ENCODE measurements at regions not wholly inside any gene's neighbourhood (a gene's known extent, or its start where the extent isn't known, plus 50 kb on each side); places are given as distances from the start of the nearest gene placed in this dataset.

DNA sequence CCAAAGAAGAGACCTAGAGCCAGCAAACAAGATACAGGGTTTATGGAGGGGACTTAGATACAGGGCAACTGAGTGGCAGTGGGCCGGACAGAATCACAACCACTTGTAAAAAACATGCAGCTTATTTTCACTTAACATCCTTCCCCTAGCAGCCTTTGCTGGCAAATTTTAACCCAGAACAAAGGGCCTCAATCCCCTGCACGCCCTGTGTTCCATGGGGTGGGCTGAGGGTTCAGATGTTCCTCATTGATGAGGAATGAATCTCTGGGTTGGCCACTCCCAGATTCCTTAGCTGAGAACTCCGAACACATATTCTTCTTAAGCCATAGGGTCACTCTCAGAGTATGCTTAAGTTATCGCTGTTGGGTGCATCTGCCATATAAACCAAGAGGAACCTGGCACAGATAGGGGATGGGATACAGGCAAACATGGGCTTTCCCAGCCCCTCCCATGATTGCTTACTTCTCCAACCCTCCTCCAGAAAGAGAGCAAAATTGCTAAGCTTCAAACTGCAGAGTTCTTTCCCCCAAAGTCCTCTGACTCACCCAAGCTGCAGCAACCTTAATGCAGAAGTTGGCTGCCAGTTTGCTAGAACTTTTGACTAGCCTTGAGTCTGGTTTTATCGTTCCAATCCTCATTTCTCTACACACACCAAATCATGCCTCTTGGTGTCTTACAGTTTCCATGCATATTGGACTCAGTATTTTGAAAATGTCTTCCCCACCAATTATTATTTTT, 146.9 kb downstream of the CD47 start:
- no peak for DNase-seq (ENCODE audit: low read depth in 4 of 4, low spot score in 3 of 4)

DNA sequence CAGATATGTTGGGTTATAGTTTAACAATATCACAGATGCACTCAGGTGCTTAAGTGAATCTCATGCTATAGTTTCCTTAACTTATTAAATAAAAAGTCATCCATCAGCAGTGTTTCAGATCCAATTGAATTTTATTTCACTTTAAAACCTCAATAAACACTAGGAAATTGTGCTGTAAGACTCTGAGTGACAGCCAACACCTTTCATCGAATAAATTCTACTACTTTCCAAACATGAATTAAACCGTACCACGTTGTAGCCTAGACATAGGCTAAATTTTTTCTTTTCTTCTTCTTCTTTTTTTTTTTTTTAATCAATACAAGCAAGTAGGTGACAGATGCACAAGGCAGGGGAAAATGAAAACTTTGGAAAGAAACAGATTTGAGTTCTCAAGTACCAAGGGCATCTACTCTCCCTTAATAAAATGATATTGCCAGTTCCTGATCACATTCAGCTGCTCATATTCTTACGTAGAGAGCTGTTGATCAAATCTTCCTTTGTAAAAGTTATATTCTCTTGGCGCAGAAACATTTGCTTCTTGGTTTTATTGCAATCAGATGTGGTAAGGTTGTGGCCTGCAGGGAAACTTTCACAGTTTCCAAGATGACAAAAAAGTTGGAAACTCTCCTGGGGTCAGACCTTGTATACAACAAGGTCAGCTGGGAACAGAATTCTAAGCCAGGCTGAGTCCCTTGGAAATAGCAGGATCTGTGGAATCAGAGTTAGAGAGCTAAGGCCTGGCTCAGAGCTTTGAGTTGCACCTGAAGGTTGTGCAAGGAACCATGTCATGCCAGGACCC, 147.7 kb downstream of the CD47 start:
- no peak for DNase-seq (ENCODE audit: low read depth in 4 of 4, low spot score in 3 of 4)

DNA sequence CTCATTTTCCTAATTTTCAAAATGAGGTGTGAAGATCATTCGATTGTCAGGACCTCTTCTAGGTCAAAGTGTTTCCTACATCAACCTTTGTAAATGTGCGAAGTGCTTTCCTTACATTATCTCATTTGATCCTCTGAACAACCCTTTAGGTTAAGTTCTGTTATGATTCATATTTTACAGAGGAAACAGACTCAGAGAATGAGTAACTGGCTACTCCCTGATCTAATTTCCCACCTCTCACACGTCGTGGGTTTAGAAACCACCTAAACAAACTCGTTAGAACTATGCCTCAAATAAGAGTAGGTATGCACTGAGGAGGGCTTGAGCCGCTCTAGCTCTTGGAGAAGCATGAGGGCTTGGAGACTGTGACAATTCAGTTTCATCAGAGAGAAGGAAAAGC, 148.6 kb downstream of the CD47 start:
- DNase-seq (ENCODE audit: low read depth in 4 of 4, low spot score in 3 of 4) = no peak

DNA sequence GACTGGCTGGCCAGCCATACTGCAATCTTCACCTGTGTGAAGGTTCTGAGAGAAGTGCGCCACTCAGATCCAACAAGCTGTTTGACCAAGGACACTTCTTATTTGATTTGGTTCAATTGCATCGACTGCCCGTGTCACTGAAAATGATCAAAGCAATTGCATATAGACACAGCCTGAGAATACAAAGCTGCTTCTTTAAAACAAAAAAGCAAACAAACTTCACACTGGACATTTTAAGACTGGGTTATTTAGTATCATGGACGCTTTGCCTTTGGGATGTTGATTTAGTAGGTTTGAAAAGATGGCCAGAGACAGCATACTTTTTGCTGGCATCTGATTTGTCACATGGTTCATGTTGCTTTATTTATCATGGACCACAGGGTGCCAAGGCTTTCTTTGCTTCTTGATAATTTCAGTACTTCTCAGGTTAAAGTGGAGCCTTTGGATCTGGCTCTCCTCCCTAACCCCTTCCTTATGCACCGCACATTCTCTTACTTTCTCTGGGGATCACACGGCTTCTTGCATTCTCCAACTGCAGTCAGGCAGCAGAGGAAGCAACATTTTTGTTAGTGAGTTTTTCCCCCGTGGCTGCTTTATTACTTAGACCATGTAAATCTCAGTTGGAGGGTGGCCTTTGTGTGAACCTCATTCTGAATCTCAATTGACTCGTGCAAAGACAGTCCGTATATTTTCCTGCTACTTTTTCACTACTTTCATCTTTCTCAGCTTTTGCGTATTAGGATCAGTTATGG, 151.0 kb downstream of the CD47 start:
- DNase-seq (ENCODE audit: low read depth in 4 of 4, low spot score in 3 of 4) = no peak

DNA sequence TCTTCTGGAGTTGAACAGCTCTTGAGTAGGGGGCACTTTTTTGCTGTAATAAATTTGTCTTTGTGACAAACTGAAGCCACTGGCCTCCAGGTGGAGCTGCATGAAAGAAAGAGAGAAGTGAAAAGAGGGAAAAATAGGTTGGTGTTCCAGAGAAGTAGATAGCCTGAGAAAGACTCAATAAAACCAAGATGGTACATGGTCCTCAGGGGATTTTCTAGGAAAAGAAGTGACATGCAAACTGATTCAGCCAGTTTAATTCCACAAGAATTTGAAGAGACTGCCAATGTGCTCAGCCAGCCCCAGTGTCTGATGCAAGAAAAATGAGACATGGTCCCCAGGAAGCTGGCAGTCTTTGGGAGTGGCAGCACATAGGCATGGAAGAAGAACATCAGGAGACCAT, 152.7 kb downstream of the CD47 start:
- no peak for DNase-seq (ENCODE audit: low read depth in 4 of 4, low spot score in 3 of 4)

DNA sequence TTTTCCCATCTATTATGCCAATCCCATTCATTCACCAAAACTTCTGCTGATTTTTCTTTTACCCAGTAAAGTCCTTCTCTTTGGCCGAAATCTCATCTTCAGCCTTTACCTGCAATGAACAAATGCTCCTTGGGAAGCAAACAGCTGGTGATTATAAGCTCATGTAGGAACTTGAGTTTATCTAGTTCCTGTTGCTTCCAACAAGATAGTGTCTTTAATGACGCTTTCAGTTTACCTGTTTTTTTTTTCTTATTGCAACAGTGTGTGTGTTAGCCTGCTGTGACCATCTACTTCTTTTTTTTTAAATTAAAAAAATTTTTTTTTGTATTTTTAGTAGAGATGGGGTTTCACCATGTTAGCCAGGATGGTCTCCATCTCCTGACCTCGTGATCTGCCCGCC, 156.0 kb downstream of the CD47 start:
- no peak for DNase-seq (ENCODE audit: low read depth in 4 of 4, low spot score in 3 of 4)

DNA sequence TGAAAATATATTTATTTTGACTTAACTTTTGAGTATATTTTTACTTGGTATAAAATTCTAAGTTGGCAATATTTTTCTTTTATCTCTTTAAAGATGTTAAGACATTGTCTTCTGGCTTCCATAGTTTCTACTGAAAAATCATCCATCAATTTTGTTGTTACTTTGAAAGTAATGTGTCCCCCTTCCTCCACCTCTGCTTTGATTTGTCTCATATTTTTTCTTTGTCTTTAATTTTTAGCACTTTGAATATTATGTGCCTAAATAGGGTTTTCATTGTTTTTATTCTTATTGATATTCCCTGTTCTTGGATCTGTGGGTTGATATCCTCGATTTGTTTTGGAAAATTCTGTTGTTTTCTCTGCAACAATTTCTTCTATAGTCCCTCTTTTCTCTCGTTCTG, 157.4 kb downstream of the CD47 start:
- no peak for DNase-seq (ENCODE audit: low read depth in 4 of 4, low spot score in 3 of 4)

DNA sequence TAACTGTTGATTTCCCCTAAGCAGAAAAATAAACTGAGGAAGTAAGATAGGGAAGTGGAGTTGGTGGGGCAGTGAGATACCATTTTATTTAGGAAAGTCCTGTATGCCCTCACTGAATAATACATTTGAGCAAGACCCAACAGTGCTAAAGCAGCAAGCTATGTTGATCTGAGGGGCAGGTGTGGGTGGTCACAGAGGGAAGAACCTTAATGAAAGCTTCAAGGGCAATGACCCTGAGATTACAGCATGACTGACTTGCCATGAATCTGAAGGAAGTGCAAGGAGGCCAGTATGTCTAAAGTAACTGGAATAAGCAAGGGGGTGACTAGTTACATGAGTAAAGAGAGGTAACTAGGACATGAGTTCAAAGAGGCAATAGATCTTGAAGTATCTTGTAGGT, 159.5 kb downstream of the CD47 start:
- DNase-seq (ENCODE audit: low read depth in 4 of 4, low spot score in 3 of 4) = no peak

DNA sequence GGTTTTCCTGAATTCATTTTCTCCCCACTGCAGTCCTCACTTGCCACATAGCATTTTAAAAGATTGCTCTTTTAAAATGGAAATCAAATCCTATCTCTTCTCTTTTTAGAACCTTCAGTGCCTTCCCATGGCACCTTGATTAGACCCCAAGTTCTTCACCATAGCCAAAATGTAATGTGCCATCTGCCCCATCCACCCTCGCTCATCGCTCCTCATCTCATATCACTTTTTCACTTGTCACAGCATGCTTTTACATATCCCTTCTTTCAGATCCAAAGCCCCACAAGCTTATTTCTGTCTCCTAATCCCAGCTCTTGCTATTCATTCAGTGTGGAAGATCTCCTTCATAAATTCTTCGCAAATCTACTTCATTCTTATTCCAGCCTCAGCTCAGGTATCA, 161.7 kb downstream of the CD47 start:
- no peak for DNase-seq (ENCODE audit: low read depth in 4 of 4, low spot score in 3 of 4)

DNA sequence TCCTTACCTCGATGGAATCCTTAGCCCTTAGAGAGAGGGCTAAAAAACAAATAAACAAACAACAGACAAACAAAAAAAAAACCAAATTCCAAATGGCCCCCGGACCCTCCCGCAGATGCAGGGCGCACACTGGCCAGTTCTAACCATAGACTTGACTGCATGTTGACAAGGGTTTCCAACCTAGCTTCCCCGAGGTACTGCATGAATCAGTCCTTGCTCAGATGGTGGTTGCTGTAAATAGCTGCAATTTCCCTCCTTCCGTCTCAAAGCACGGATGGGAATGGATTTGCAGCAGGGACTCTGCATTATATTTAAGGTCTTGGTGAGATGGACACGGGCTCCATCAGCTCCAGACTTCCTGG, 162.8 kb downstream of the CD47 start:
- DNase-seq (ENCODE audit: low read depth in 4 of 4, low spot score in 3 of 4) = peak in 2 of 4 donors; percentile 12 to 19

DNA sequence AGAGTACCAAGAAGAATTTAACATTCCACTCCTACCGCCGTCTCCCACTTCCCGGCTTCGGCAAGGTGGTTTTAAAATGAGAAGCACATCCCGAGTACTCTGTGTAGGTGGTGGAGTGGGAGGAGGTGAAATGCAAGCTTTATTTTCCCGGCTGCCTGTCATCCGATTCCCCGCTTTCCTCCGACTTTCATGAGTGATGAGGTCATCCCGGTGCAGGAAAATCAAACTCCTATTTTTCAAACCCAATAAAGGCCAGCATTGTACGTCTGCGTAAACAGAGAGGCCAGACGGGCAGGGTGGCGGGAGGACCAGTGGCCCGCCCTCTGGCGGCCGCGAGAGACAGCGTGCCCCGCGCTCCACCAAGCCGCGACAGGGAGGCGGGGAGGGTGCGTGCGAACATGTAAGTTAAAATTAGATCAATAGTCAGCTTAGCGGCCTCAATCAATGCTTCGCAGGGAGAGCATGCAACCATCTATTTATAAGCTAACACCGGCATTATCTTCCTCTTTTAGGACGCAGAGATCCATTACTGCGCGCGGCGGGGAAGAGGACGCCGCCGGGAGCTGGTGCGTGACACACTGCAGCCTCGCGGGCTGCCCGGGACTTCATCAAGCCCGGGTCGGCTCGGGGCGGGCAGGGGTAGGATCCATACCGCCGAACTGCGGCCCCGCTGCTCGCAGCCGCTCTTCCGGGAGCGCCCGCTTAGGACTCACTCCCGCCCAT, 163.3 kb downstream of the CD47 start:
- peak; percentile 37 to 68 (median 49) for DNase-seq (ENCODE audit: low read depth in 4 of 4, low spot score in 3 of 4)

DNA sequence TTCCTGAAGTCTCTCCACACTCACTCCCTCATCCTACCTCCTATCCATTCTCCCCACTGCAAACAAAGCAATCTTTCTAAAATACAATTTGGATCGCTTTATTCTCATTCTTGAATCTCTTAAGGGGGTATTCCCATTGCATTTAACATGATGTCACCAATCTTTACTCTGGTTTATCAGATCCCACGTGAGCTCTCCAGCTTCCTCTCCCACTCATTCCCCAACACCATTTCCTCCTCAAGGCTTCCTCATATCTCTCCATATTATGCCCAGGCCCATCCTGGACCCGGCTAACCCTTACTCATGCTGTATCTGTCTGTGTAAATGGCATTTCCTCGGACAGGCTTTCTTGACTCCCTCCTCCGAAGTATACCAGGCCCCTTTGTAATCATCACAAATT, 165.0 kb downstream of the CD47 start:
- DNase-seq (ENCODE audit: low read depth in 4 of 4, low spot score in 3 of 4) = no peak

DNA sequence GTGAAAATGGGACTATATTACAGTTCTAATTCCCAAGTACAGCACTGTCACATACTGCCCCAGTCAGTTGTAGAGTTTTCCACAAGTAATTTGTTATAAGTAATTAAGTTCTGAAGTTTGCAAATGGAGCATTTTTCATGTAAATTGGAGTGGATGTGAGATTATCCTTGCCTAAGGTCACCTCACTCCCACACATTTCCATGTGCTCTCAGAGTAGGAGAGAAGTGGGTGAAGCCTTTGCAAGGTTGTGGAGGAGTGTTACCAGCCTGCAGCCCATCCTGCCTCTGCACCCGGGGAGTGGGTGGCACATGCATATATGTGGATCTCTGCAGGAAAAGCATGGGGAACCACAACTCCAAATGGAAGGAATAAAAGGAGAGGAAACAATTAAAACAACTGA, 169.8 kb downstream of the CD47 start:
- DNase-seq (ENCODE audit: low read depth in 4 of 4, low spot score in 3 of 4) = no peak

DNA sequence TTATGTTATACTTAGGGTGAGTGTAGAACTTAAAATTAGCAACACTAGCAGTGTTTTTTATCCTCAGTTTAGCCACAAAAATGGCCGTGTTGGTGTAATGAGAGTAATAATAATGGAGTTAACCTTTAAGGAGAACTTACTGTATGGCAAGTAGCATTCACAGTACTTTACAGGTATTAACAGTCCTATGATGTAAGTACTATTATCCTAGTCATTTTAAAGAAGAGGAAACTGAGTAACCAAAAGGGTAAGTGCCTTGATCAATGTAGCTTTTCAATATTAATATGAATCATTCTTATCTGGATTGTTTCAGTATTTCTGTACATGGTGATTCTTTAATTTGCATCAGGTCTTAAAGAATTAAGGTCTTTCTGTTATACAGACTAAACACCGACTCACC, 170.3 kb downstream of the CD47 start:
- no peak for DNase-seq (ENCODE audit: low read depth in 4 of 4, low spot score in 3 of 4)

DNA sequence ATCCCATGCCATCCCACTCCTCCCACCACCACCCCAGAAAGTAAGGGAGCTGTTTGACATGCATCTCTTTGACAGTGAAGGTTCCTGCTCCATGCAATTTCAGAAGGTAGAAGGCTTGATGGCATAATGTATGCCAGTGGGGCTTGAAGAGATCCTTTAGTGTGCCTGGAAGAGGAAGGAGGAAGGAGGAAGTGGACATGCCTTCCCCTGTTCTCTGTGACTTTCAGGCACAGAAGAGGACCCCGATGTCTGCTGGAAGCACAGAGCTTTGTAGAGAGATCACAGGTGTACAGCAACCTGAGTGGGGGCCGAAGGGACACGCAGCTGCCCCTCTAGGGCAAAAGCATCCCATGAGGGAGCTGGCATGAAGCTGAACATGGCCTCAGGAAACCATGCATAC, 171.6 kb downstream of the CD47 start:
- no peak for DNase-seq (ENCODE audit: low read depth in 4 of 4, low spot score in 3 of 4)

DNA sequence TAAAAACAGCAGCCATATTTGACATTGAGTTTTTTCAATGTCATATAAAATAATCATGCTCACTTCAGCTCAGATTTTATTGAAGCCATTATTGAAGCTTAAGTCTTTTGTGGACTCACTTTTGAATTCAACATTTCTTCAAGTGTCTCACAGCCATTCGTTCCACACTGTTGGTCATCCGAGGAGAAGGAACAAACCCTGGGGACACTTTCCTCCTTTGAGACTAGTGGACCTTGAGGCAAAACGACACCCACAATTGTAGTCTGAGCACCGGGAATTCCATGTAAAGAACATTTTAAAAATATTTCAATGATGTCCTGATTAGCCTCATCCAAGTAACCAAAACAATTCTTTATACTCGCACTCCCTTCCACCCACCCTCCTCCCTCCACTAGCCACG, 174.7 kb downstream of the CD47 start:
- DNase-seq (ENCODE audit: low read depth in 4 of 4, low spot score in 3 of 4) = no peak

DNA sequence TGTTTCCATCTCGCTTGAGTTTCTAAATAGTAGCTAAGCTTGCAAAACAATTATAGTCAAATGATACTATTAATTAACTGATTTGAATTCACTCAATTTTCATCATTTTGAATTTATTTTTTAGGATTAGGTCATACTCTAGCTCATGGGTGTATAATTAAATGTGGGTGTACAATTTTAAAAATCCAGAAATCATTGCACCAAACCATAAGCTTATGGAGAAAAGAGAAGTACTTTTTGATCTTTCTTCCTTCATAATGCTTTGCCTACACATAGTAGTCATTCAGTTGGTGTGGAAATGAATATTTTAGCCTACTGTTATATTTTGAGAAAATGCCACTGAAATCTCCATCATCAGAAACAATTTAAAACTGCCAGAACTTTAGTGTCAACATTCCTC, 175.1 kb downstream of the CD47 start:
- DNase-seq (ENCODE audit: low read depth in 4 of 4, low spot score in 3 of 4) = no peak

DNA sequence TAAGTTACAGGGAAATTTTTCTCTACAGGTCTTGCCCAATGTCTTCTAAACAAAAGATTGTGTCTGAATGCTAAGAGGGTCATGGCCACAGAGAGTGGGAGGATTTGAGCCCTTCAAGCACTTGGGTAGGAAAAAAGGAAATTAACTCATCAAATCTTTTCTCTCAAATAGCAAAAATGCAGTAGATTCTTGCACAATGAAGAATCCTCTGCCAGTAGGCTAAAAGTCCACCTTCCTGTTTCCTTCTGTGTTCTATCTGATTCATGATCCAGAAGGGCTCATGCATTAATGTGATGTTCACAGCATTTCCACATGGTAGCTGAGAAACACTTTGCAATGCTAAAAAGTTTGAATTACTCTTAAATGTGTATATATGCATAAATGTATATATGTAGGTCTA, 177.1 kb downstream of the CD47 start:
- DNase-seq (ENCODE audit: low read depth in 4 of 4, low spot score in 3 of 4) = no peak

DNA sequence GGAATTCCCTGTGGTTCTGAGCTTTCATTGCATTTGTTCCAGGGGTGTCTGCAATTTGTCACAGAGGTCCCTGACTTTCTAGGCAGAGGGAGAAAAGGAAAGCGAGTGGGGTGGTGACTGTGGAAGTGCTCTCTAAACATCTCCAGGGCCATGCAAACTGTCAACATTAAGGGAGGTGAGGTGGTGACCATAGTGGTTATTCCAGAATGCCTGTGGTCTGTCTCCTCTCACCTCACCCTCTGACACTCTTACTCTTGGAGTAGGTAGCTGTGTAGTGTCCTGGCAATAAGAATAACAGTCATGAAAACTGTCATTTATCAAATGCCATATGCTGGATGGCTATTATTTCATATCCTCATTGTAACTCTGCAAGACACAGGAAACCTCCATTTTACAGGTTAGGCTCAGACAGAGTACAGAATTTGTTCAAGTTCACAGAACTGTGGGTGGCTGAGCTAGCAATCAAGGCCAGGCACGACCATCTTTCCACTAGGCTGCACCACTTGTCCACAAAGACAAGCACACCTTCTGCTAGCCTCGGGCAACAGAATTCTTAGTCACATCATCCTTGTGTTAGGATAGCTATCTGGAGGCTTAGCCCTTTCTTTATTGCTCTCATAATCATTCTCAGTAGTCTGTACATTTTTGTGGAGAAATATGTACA, 179.4 kb downstream of the CD47 start:
- no peak for DNase-seq (ENCODE audit: low read depth in 4 of 4, low spot score in 3 of 4)

DNA sequence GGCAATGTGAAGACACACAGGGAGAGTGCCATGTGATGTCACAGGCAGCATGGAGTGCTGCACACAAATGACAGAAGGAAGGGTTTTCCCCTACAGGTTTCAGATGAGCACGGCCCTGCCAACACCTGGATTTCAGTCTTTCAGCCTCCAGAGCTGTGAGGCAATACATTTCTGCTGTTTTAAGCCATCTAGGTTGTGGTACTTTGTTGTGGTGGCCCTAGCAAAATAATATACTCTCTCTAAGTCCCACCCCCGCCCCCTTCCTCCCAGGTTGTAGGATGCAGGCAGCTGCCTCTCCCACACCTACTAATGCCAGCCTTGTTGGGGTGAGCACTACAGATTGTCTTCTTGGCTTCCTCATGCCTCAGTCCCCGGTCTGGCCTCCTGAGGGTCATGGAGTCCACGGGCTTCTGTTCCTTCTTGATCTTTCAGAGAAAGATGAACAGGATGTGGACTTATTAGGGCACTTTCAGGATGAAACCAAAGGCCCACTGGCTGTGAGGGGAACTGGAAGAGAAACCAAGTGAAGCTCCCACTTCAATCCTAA, 180.0 kb downstream of the CD47 start:
- no peak for DNase-seq (ENCODE audit: low read depth in 4 of 4, low spot score in 3 of 4)
